Suprapubic skin (tissue), 4 donors: ENCODE measurements at regions not wholly inside any gene's neighbourhood (a gene's known extent, or its start where the extent isn't known, plus 50 kb on each side); places are given as distances from the start of the nearest gene placed in this dataset.

Experiments
- DNase-seq, 2 donors: peaks; one replicate each; pipeline ENCODE4 v3.0.0-alpha.2; 2019; ENCODE audit warnings: low spot score in 2 of 2
- H3K27ac ChIP-seq: fragments of 200-600 bp; sonication (generic); one replicate; pipeline ENCODE4 v1.5.1; 2019
- H3K27me3 ChIP-seq: fragments of 200-600 bp; sonication (generic); one replicate; pipeline ENCODE4 v1.5.1; 2019
- H3K36me3 ChIP-seq: fragments of 200-600 bp; sonication (generic); one replicate; pipeline ENCODE4 v1.5.1; 2019
- H3K4me1 ChIP-seq: fragments of 200-600 bp; sonication (generic); one replicate; pipeline ENCODE4 v1.5.1; 2019
- H3K4me3 ChIP-seq: fragments of 200-600 bp; sonication (generic); one replicate; pipeline ENCODE4 v1.5.1; 2019; ENCODE audit warnings: mild to moderate bottlenecking
- H3K9me3 ChIP-seq: fragments of 200-600 bp; sonication (generic); one replicate; pipeline ENCODE4 v1.5.1; 2019
- CTCF ChIP-seq, 2 donors: fragments of 200-600 bp in 1 of 2; fragments of 450-650 bp in 1 of 2; sonication (generic) in 1 of 2; IDR thresholded peaks; one replicate each; pipeline ENCODE4 v1.5.1; 2016 to 2019; ENCODE audit warnings: antibody characterized with exemption in 2 of 2, mild to moderate bottlenecking in 1 of 2, moderate library complexity in 1 of 2
- EP300 ChIP-seq: sonication (generic); formaldehyde crosslinking; IDR thresholded peaks from one replicate; pipeline ENCODE4 v1.6.1; 2017; ENCODE audit warnings: antibody characterized with exemption
- POLR2A ChIP-seq, 2 donors: fragments of 450-650 bp; IDR thresholded peaks; one replicate each; pipeline ENCODE4 v1.6.1; 2017; ENCODE audit warnings: antibody characterized with exemption in 2 of 2, mild to moderate bottlenecking in 2 of 2, moderate library complexity in 2 of 2
- POLR2AphosphoS5 ChIP-seq, 3 donors: sonication (generic); formaldehyde crosslinking; IDR thresholded peaks; one replicate each; pipeline ENCODE4 v1.6.1; 2017; ENCODE audit warnings: antibody characterized with exemption in 3 of 3
- WGBS: methylation state at CpG from one replicate; pipeline ENCODE4 v1.1.5; 2018; 5-methylcytosine and 5-hydroxymethylcytosine counted together

- Histone ChIP-seq H3K9me3 (no peaks in the 10 kb centered on the region), H3K27me3 (no peaks in the 10 kb centered on the region), H3K4me1 (no peaks in the 10 kb centered on the region), H3K27ac (no peak overlapping the region), H3K36me3 (no peaks in the 10 kb centered on the region), H3K4me3 (no peak overlapping the region)
- TF ChIP-seq CTCF (IDR thresholded peaks at IDR 0.05) (no peak), POLR2AphosphoS5 (IDR thresholded peaks at IDR 0.05) (no peak), EP300 (no peak), POLR2A (IDR thresholded peaks at IDR 0.05) (no peak)
- WGBS = 87% methylated on average over 3 of the region's 3 CpGs
- no peak for DNase-seq
Measured at GRCh38 chr6:133634474-133634873, 254.4 kb upstream of the TCF21 start.

GRCh38 chr6:133635447-133635846 lies 253.5 kb upstream of the TCF21 start:
- Histone ChIP-seq H3K4me3 (no peak overlapping the region), H3K9me3 (no peaks in the 10 kb centered on the region), H3K27ac (no peak overlapping the region), H3K27me3 (no peaks in the 10 kb centered on the region), H3K36me3 (no peaks in the 10 kb centered on the region), H3K4me1 (no peaks in the 10 kb centered on the region)
- DNase-seq = no peak
- TF ChIP-seq POLR2A (IDR thresholded peaks at IDR 0.05) = no peak
- TF ChIP-seq EP300 = no peak
- no peak for TF ChIP-seq CTCF (IDR thresholded peaks at IDR 0.05)
- TF ChIP-seq POLR2AphosphoS5 (IDR thresholded peaks at IDR 0.05) = no peak
- 66% methylated on average over 2 of the region's 2 CpGs for WGBS

GRCh38 chr6:133637436-133637835 lies 251.5 kb upstream of the TCF21 start:
- Histone ChIP-seq H3K9me3 (no peaks in the 10 kb centered on the region), H3K4me1 (no peaks in the 10 kb centered on the region), H3K27ac (no peak overlapping the region), H3K27me3 (no peaks in the 10 kb centered on the region), H3K36me3 (no peaks in the 10 kb centered on the region), H3K4me3 (no peak overlapping the region)
- no peak for DNase-seq
- TF ChIP-seq EP300 (no peak), POLR2AphosphoS5 (IDR thresholded peaks at IDR 0.05) (no peak), CTCF (IDR thresholded peaks at IDR 0.05) (no peak), POLR2A (IDR thresholded peaks at IDR 0.05) (no peak)
- 65% methylated on average over 2 of the region's 2 CpGs for WGBS

GRCh38 chr6:133637874-133638273 lies 251.0 kb upstream of the TCF21 start:
- 67% methylated on average over 6 of the region's 6 CpGs for WGBS
- H3K4me1 ChIP-seq = no peaks in the 10 kb centered on the region
- H3K9me3 ChIP-seq = no peaks in the 10 kb centered on the region
- no peak overlapping the region for H3K4me3 ChIP-seq
- no peak for DNase-seq
- no peaks in the 10 kb centered on the region for H3K36me3 ChIP-seq
- H3K27ac ChIP-seq = no peak overlapping the region
- no peaks in the 10 kb centered on the region for H3K27me3 ChIP-seq
- TF ChIP-seq POLR2AphosphoS5 (IDR thresholded peaks at IDR 0.05) (no peak), CTCF (IDR thresholded peaks at IDR 0.05) (no peak)

GRCh38 chr6:133641104-133641503 lies 247.8 kb upstream of the TCF21 start:
- 91% methylated on average over 5 of the region's 5 CpGs for WGBS
- no peaks in the 10 kb centered on the region for H3K9me3 ChIP-seq
- no peak for DNase-seq
- TF ChIP-seq POLR2A (IDR thresholded peaks at IDR 0.05) (no peak), EP300 (no peak), POLR2AphosphoS5 (IDR thresholded peaks at IDR 0.05) (no peak), CTCF (IDR thresholded peaks at IDR 0.05) (no peak)
- H3K36me3 ChIP-seq = no peaks in the 10 kb centered on the region
- H3K4me3 ChIP-seq = no peak overlapping the region
- H3K27me3 ChIP-seq = no peaks in the 10 kb centered on the region
- H3K27ac ChIP-seq = no peak overlapping the region
- no peaks in the 10 kb centered on the region for H3K4me1 ChIP-seq
